HEK293 (cell line): ENCODE measurements at regions not wholly inside any gene's neighbourhood (a gene's known extent, or its start where the extent isn't known, plus 50 kb on each side); places are given as distances from the start of the nearest gene placed in this dataset.

Experiments used
- CTCF ChIA-PET: fragments of 350-600 bp; formaldehyde crosslinking; extraction: SDS; loops from one replicate; lab custom pipeline; 2021; ENCODE audit warnings: antibody characterized with exemption; lab: Yijun Ruan, JAX
- POLR2A ChIA-PET: fragments of 300-600 bp; formaldehyde crosslinking; extraction: SDS; loops from one replicate; lab custom pipeline; 2020; ENCODE audit warnings: antibody characterized with exemption, inconsistent platforms; lab: Yijun Ruan, JAX
- H3K27ac ChIP-seq: fragments of 200-500 bp; sonication (Bioruptor generic); 2 replicates; pipeline ENCODE4 v1.5.1; 2014; ENCODE audit warnings: low read depth, low read length, control low read depth, inconsistent platforms; ENCODE audit errors: extremely low read depth
- H3K36me3 ChIP-seq, 2 experiments: fragments of 200-500 bp in 1 of 2; sonication (Bioruptor generic) in 1 of 2; 1 replicate in 1 of 2; 2 replicates in 1 of 2; pipeline ENCODE4 v1.5.1; 2014 to 2017; ENCODE audit warnings: inconsistent platforms in 2 of 2, low read length in 2 of 2; ENCODE audit not compliant: control insufficient read depth in 2 of 2, insufficient read depth in 1 of 2
- H3K4me1 ChIP-seq: fragments of 200-500 bp; sonication (Bioruptor generic); 2 replicates; pipeline ENCODE4 v1.5.1; 2014; ENCODE audit warnings: mild to moderate bottlenecking, low read length, inconsistent platforms; ENCODE audit not compliant: control insufficient read depth, insufficient read depth
- H3K4me3 ChIP-seq: 2 replicates; pipeline ENCODE4 v1.5.1; 2011; ENCODE audit warnings: low read depth, mild to moderate bottlenecking, control low read depth, low read length, moderate library complexity
- H3K9me3 ChIP-seq: fragments of 200-500 bp; sonication (Bioruptor generic); 2 replicates; pipeline ENCODE4 v1.5.1; 2014; ENCODE audit warnings: low read depth, low read length, inconsistent platforms; ENCODE audit not compliant: control insufficient read depth, insufficient read depth
- GLIS2 ChIP-seq: fragments of 450-650 bp; formaldehyde crosslinking; IDR thresholded peaks from 2 replicates; pipeline ENCODE4 v1.5.1; 2016; ENCODE audit warnings: missing biosample characterization, missing genetic modification characterization
- HOXA7 ChIP-seq: sonication (generic); formaldehyde crosslinking; IDR thresholded peaks from 2 replicates; pipeline ENCODE4 v1.8.1; 2022; ENCODE audit warnings: missing genetic modification reagents, borderline replicate concordance
- HOXD13 ChIP-seq: sonication (generic); formaldehyde crosslinking; IDR thresholded peaks from 2 replicates; pipeline ENCODE4 v1.8.0; 2022; ENCODE audit warnings: missing genetic modification reagents, borderline replicate concordance
- SCRT2 ChIP-seq: fragments of 450-650 bp; formaldehyde crosslinking; IDR thresholded peaks from 2 replicates; pipeline ENCODE4 v1.5.1; 2016; ENCODE audit warnings: missing biosample characterization, missing genetic modification characterization
- SP7 ChIP-seq: fragments of 450-650 bp; formaldehyde crosslinking; IDR thresholded peaks from 2 replicates; pipeline ENCODE4 v1.5.1; 2016; ENCODE audit warnings: missing biosample characterization, missing genetic modification characterization
- ZFP41 ChIP-seq: fragments of 450-650 bp; formaldehyde crosslinking; IDR thresholded peaks from 2 replicates; pipeline ENCODE4 v1.5.1; 2016; ENCODE audit warnings: missing biosample characterization, missing genetic modification characterization, borderline replicate concordance
- ZNF114 ChIP-seq: fragments of 450-650 bp; formaldehyde crosslinking; IDR thresholded peaks from 2 replicates; pipeline ENCODE4 v1.5.0; 2017; ENCODE audit warnings: missing biosample characterization, missing genetic modification characterization
- ZNF132 ChIP-seq: fragments of 450-650 bp; formaldehyde crosslinking; IDR thresholded peaks from 2 replicates; pipeline ENCODE4 v1.5.1; 2017; ENCODE audit warnings: missing biosample characterization, missing genetic modification characterization, borderline replicate concordance
- ZNF146 ChIP-seq: fragments of 450-650 bp; formaldehyde crosslinking; IDR thresholded peaks from 2 replicates; pipeline ENCODE4 v1.5.1; 2016; ENCODE audit warnings: missing biosample characterization, missing genetic modification characterization
- ZNF157 ChIP-seq: fragments of 450-650 bp; formaldehyde crosslinking; IDR thresholded peaks from 2 replicates; pipeline ENCODE4 v1.5.1; 2016; ENCODE audit warnings: missing biosample characterization, missing genetic modification characterization
- ZNF169 ChIP-seq: fragments of 450-650 bp; formaldehyde crosslinking; IDR thresholded peaks from 2 replicates; pipeline ENCODE4 v1.5.1; 2016; ENCODE audit warnings: missing biosample characterization, missing genetic modification characterization
- ZNF174 ChIP-seq: fragments of 450-650 bp; formaldehyde crosslinking; IDR thresholded peaks from 2 replicates; pipeline ENCODE4 v1.5.0; 2017; ENCODE audit warnings: missing biosample characterization, mild to moderate bottlenecking, missing genetic modification characterization
- ZNF202 ChIP-seq: fragments of 450-650 bp; formaldehyde crosslinking; IDR thresholded peaks from 2 replicates; pipeline ENCODE4 v1.5.1; 2016; ENCODE audit warnings: missing biosample characterization, missing genetic modification characterization, borderline replicate concordance
- ZNF23 ChIP-seq: fragments of 450-650 bp; formaldehyde crosslinking; IDR thresholded peaks from 2 replicates; pipeline ENCODE4 v1.5.1; 2016; ENCODE audit warnings: missing biosample characterization, missing genetic modification characterization, borderline replicate concordance
- ZNF274 ChIP-seq, 2 experiments: fragments of 200-500 bp in 1 of 2; fragments of 450-650 bp in 1 of 2; sonication (Bioruptor generic) in 1 of 2; formaldehyde crosslinking in 1 of 2; IDR thresholded peaks; 2 replicates each; pipeline versions ENCODE4 v1.5.1 to v1.6.1; 2014 to 2016; ENCODE audit warnings: borderline replicate concordance in 1 of 2, inconsistent platforms in 1 of 2, low read length in 1 of 2, missing biosample characterization in 1 of 2, missing genetic modification characterization in 1 of 2
- ZNF311 ChIP-seq: fragments of 450-650 bp; formaldehyde crosslinking; IDR thresholded peaks from 2 replicates; pipeline ENCODE4 v1.5.1; 2017; ENCODE audit warnings: missing biosample characterization, missing genetic modification characterization, borderline replicate concordance
- ZNF354C ChIP-seq: fragments of 450-650 bp; formaldehyde crosslinking; IDR thresholded peaks from 2 replicates; pipeline ENCODE4 v1.5.1; 2016; ENCODE audit warnings: missing biosample characterization, missing genetic modification characterization, low read depth, borderline replicate concordance
- ZNF37A ChIP-seq: fragments of 450-650 bp; IDR thresholded peaks from 2 replicates; pipeline ENCODE4 v1.5.1; 2018; ENCODE audit warnings: missing biosample characterization, missing genetic modification characterization
- ZNF473 ChIP-seq: fragments of 450-650 bp; formaldehyde crosslinking; IDR thresholded peaks from 2 replicates; pipeline ENCODE4 v1.5.1; 2017; ENCODE audit warnings: missing biosample characterization, missing genetic modification characterization
- ZNF501 ChIP-seq: fragments of 450-650 bp; formaldehyde crosslinking; IDR thresholded peaks from 2 replicates; pipeline ENCODE4 v1.5.1; 2016; ENCODE audit warnings: missing biosample characterization, missing genetic modification characterization
- ZNF561 ChIP-seq: fragments of 450-650 bp; IDR thresholded peaks from 2 replicates; pipeline ENCODE4 v1.5.1; 2018; ENCODE audit warnings: missing biosample characterization, missing genetic modification characterization, borderline replicate concordance
- ZNF660 ChIP-seq: fragments of 450-650 bp; IDR thresholded peaks from 2 replicates; pipeline ENCODE4 v1.5.1; 2018; ENCODE audit warnings: missing biosample characterization, mild to moderate bottlenecking, missing genetic modification characterization
- ZNF777 ChIP-seq: fragments of 450-650 bp; formaldehyde crosslinking; IDR thresholded peaks from 2 replicates; pipeline ENCODE4 v1.5.1; 2017; ENCODE audit warnings: missing biosample characterization, missing genetic modification characterization, borderline replicate concordance
- ZNF843 ChIP-seq: fragments of 450-650 bp; formaldehyde crosslinking; IDR thresholded peaks from 2 replicates; pipeline ENCODE4 v1.5.1; 2016; ENCODE audit warnings: missing biosample characterization, missing genetic modification characterization
- ZSCAN16 ChIP-seq: fragments of 450-650 bp; formaldehyde crosslinking; IDR thresholded peaks from 2 replicates; pipeline ENCODE4 v1.5.1; 2016; ENCODE audit warnings: missing biosample characterization, missing genetic modification characterization
- TF ChIP-seq, protein P1 (sequence below): fragments of 450-650 bp; formaldehyde crosslinking; IDR thresholded peaks from 2 replicates; pipeline ENCODE4 v1.5.1; 2016; ENCODE audit warnings: missing biosample characterization, missing genetic modification characterization
- TF ChIP-seq, protein P2 (sequence below): fragments of 450-650 bp; formaldehyde crosslinking; IDR thresholded peaks from 2 replicates; pipeline ENCODE4 v1.5.1; 2016; ENCODE audit warnings: missing biosample characterization, missing genetic modification characterization
- TF ChIP-seq, protein P3 (sequence below): fragments of 450-650 bp; formaldehyde crosslinking; IDR thresholded peaks from 2 replicates; pipeline ENCODE4 v1.5.1; 2016; ENCODE audit warnings: missing biosample characterization, missing genetic modification characterization
- TF ChIP-seq, protein P4 (sequence below): fragments of 450-650 bp; formaldehyde crosslinking; IDR thresholded peaks from 2 replicates; pipeline ENCODE4 v1.5.1; 2017; ENCODE audit warnings: missing biosample characterization, missing genetic modification characterization

DNA sequence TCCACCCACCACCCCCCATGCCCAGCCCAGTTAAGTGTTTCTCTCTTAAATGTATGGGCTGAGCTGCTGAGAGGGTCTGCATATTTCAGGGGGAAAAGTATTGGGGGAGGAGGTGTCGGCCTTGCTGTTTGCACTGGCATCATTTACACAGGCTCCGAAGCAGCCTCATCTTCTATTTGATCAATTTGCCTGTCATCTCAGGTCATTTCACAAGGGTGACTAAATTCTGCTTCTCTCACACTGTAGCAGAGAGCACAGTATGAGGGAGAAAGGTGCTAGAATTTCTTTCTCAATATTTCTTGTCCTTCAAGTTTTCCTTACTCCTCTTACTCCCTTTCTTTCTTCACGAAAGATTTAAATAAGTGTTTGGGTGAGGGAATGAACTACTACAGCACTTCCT lies 135.9 kb downstream of the AACS start:
- TF ChIP-seq ZNF501 (no peak), ZNF37A (tag by site-specific recombination) (no peak), ZNF174 (tag by site-specific recombination) (no peak), HOXD13 (CRISPR knock-in tag) (no peak), ZNF202 (tag by site-specific recombination) (no peak), GLIS2 (tag by site-specific recombination) (no peak), ZNF132 (tag by site-specific recombination) (no peak), ZNF843 (no peak), ZNF473 (no peak), SCRT2 (tag by site-specific recombination) (no peak), ZNF157 (no peak), SP7 (tag by site-specific recombination) (no peak), ZNF561 (tag by site-specific recombination) (no peak), ZNF146 (tag by site-specific recombination) (no peak), ZNF274 (IDR thresholded peaks at IDR 0.05; ENCODE audit: low read length) (no peak), ZNF274 (tag by site-specific recombination; IDR thresholded peaks at IDR 0.05; ENCODE audit: borderline replicate concordance) (no peak), ZNF169 (tag by site-specific recombination) (no peak)
- TF ChIP-seq, protein P1, sequence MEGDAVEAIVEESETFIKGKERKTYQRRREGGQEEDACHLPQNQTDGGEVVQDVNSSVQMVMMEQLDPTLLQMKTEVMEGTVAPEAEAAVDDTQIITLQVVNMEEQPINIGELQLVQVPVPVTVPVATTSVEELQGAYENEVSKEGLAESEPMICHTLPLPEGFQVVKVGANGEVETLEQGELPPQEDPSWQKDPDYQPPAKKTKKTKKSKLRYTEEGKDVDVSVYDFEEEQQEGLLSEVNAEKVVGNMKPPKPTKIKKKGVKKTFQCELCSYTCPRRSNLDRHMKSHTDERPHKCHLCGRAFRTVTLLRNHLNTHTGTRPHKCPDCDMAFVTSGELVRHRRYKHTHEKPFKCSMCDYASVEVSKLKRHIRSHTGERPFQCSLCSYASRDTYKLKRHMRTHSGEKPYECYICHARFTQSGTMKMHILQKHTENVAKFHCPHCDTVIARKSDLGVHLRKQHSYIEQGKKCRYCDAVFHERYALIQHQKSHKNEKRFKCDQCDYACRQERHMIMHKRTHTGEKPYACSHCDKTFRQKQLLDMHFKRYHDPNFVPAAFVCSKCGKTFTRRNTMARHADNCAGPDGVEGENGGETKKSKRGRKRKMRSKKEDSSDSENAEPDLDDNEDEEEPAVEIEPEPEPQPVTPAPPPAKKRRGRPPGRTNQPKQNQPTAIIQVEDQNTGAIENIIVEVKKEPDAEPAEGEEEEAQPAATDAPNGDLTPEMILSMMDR (tag by site-specific recombination), result no peak
- TF ChIP-seq, all 188 proteins: peak for 0
- Histone ChIP-seq H3K36me3 (no peaks in the 10 kb centered on the region), H3K9me3 (no peaks in the 10 kb centered on the region), H3K4me3 (no peak overlapping the region), H3K27ac (no peak overlapping the region), H3K4me1 (no peaks in the 10 kb centered on the region)
- POLR2A ChIA-PET, result interaction anchor here (1.0 kb wide), 1 partner anchor 15 kb away, joined by 3 read pairs; the partner anchor contains the start of gene TMEM132B
- CTCF ChIA-PET, result interaction anchor here (0.6 to 2.7 kb wide), 2 partner anchors 18 to 109 kb away, joined by 3 to 24 read pairs; no protein-coding TSS in a partner anchor

DNA sequence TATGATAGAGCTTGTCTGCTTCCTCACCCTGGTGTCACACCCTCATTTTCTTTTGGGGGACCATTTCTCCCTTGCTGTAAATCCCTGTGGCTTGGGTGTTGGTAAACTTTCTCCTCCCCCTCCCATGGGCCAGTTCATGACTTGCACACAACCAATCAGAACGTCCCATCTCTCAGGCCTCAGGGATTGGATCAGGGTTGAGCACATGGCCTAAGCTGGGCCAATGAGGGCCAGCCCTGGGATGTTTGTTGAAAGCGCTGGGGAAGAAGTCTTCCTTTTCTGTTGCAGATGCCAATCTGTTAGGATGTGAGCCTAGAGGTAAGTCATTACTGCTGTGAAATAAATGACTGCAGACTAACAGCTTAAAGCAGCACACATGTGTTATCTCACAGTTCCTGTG lies 136.7 kb downstream of the AACS start:
- H3K27ac ChIP-seq, result no peak overlapping the region
- H3K36me3 ChIP-seq, result no peaks in the 10 kb centered on the region
- CTCF ChIA-PET, result interaction anchor here (1.1 to 2.7 kb wide), 7 partner anchors 9 to 48 kb away, joined by 3 to 24 read pairs (median 5); no protein-coding TSS in a partner anchor
- no peak overlapping the region for H3K4me3 ChIP-seq
- POLR2A ChIA-PET, result interaction anchor here (1.0 kb wide), 1 partner anchor 15 kb away, joined by 3 read pairs; the partner anchor contains the start of gene TMEM132B
- no peaks in the 10 kb centered on the region for H3K9me3 ChIP-seq
- H3K4me1 ChIP-seq, result no peaks in the 10 kb centered on the region
- TF ChIP-seq ZFP41 (tag by site-specific recombination) (no peak), ZNF354C (no peak), ZNF23 (tag by site-specific recombination) (no peak), ZNF660 (tag by site-specific recombination) (no peak), HOXA7 (CRISPR knock-in tag) (no peak), ZNF311 (no peak), ZNF114 (tag by site-specific recombination) (no peak), ZSCAN16 (tag by site-specific recombination) (no peak), ZNF777 (tag by site-specific recombination) (no peak)
- TF ChIP-seq, protein P2, sequence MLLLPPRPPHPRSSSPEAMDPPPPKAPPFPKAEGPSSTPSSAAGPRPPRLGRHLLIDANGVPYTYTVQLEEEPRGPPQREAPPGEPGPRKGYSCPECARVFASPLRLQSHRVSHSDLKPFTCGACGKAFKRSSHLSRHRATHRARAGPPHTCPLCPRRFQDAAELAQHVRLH, result no peak
- TF ChIP-seq, protein P3, sequence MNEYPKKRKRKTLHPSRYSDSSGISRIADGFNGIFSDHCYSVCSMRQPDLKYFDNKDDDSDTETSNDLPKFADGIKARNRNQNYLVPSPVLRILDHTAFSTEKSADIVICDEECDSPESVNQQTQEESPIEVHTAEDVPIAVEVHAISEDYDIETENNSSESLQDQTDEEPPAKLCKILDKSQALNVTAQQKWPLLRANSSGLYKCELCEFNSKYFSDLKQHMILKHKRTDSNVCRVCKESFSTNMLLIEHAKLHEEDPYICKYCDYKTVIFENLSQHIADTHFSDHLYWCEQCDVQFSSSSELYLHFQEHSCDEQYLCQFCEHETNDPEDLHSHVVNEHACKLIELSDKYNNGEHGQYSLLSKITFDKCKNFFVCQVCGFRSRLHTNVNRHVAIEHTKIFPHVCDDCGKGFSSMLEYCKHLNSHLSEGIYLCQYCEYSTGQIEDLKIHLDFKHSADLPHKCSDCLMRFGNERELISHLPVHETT (tag by site-specific recombination), result no peak
- TF ChIP-seq, protein P4, sequence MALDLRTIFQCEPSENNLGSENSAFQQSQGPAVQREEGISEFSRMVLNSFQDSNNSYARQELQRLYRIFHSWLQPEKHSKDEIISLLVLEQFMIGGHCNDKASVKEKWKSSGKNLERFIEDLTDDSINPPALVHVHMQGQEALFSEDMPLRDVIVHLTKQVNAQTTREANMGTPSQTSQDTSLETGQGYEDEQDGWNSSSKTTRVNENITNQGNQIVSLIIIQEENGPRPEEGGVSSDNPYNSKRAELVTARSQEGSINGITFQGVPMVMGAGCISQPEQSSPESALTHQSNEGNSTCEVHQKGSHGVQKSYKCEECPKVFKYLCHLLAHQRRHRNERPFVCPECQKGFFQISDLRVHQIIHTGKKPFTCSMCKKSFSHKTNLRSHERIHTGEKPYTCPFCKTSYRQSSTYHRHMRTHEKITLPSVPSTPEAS (tag by site-specific recombination), result no peak
